ENCODE measurements at regions not wholly inside any gene's neighbourhood (a gene's known extent, or its start where the extent isn't known, plus 50 kb on each side); places are given as distances from the start of the nearest gene placed in this dataset.

GRCh38 chr16:54605536-54606066, 319.0 kb upstream of the IRX3 start:
- DNase-seq = no peak

GRCh38 chr16:54602666-54603065, 316.1 kb upstream of the IRX3 start:
- DNase-seq = peak; percentile 7

GRCh38 chr16:54597222-54597621, 310.6 kb upstream of the IRX3 start:
- no peak for DNase-seq

GRCh38 chr16:54595621-54596020, 309.0 kb upstream of the IRX3 start:
- DNase-seq = no peak

GRCh38 chr16:54594601-54595391, 308.2 kb upstream of the IRX3 start:
- DNase-seq = no peak

- DNase-seq = no peak
These were observed 305.2 kb upstream of the IRX3 start for GRCh38 chr16:54591816-54592246.

GRCh38 chr16:54590836-54591235, 304.2 kb upstream of the IRX3 start:
- no peak for DNase-seq

GRCh38 chr16:54589326-54589725, 302.7 kb upstream of the IRX3 start:
- DNase-seq = no peak

- DNase-seq = no peak
These were observed 301.4 kb upstream of the IRX3 start for GRCh38 chr16:54588026-54588425.

- no peak for DNase-seq
These were observed 300.6 kb upstream of the IRX3 start for GRCh38 chr16:54587176-54587515.

- DNase-seq = no peak
These were observed 300.0 kb upstream of the IRX3 start for GRCh38 chr16:54586474-54587175.

- DNase-seq = no peak
These were observed 299.4 kb upstream of the IRX3 start for GRCh38 chr16:54585998-54586340.

GRCh38 chr16:54585094-54585997, 298.8 kb upstream of the IRX3 start:
- no peak for DNase-seq

- DNase-seq = no peak
These were observed 297.5 kb upstream of the IRX3 start for GRCh38 chr16:54584121-54584520.

GRCh38 chr16:54582631-54583250, 296.2 kb upstream of the IRX3 start:
- no peak for DNase-seq

- DNase-seq = no peak
These were observed 292.6 kb upstream of the IRX3 start for GRCh38 chr16:54579106-54579728.

- no peak for DNase-seq
These were observed 291.1 kb upstream of the IRX3 start for GRCh38 chr16:54577651-54578128.

GRCh38 chr16:54576785-54577184, 290.2 kb upstream of the IRX3 start:
- no peak for DNase-seq

GRCh38 chr16:54568906-54569807, 282.6 kb upstream of the IRX3 start:
- DNase-seq = peak; percentile 3

- no peak for DNase-seq
These were observed 278.3 kb upstream of the IRX3 start for GRCh38 chr16:54564841-54565240.

- DNase-seq = no peak
These were observed 268.0 kb upstream of the IRX3 start for GRCh38 chr16:54554581-54554980.

Data from fibroblast of skin of right quadriceps (primary cell).